ENCODE measurements at regions not wholly inside any gene's neighbourhood (a gene's known extent, or its start where the extent isn't known, plus 50 kb on each side); places are given as distances from the start of the nearest gene placed in this dataset.

- CTCF ChIA-PET (ENCODE audit: partially characterized antibody) = interaction anchor here (0.6 to 1.1 kb wide), 2 partner anchors 15 to 1049 kb away, joined by 3 to 4 read pairs; no protein-coding TSS in a partner anchor
- H3K23me2 ChIP-seq (ENCODE audit: low read depth, low read length) = no peaks in the 10 kb centered on the region
- no peak for FAIRE-seq
These were observed 161.2 kb upstream of the WDR11 start for GRCh38 chr10:120689777-120690529.

More at GRCh38 chr10:120689777-120690529, 161.2 kb upstream of the WDR11 start:
- Histone ChIP-seq H2BK15ac (ENCODE audit: low read length) (no peak overlapping the region), H3K27me3 (replicated peaks in 1 of 4; ENCODE audit: control insufficient read depth in 3 of 4, extremely low read depth in 1 of 4, insufficient read depth in 3 of 4, low read length in 3 of 4) (no peaks in the 10 kb centered on the region), H3K4ac (replicated peaks; ENCODE audit: insufficient read length, low read depth, low read length) (no peak overlapping the region), H4K91ac (replicated peaks; ENCODE audit: insufficient read length, low read length) (no peak overlapping the region), H3K79me1 (ENCODE audit: low read depth, low read length) (no peaks in the 10 kb centered on the region), H2AFZ (ENCODE audit: low read length) (no peak overlapping the region), H3K9me3 (ENCODE audit: insufficient read depth in 2 of 2, low read depth in 1 of 2, low read length in 1 of 2) (no peaks in the 10 kb centered on the region), H3K79me2 (ENCODE audit: control insufficient read depth in 1 of 2, insufficient read depth in 2 of 2, low read length in 2 of 2) (no peaks in the 10 kb centered on the region), H3K4me3 (ENCODE audit: extremely low read depth in 1 of 4, insufficient read depth in 2 of 4, low read depth in 3 of 4, low read length in 4 of 4) (no peak overlapping the region), H3K4me2 (ENCODE audit: insufficient read depth in 1 of 2, low read depth in 2 of 2, low read length in 2 of 2) (no peak overlapping the region), H3K14ac (ENCODE audit: insufficient read length) (no peak overlapping the region), H3K4me1 (replicated peaks in 1 of 4; ENCODE audit: control insufficient read depth in 3 of 4, insufficient read depth in 4 of 4, low read length in 3 of 4) (peaks cover 0 to 3% (median 0%) of the 10 kb centered on the region in 4 experiments; a peak in 1 of 7 replicates), H4K20me1 (replicated peaks in 1 of 2; ENCODE audit: control insufficient read depth in 1 of 2, insufficient read depth in 2 of 2, low read length in 2 of 2) (no peaks in the 10 kb centered on the region), H2BK20ac (ENCODE audit: low read length) (no peak overlapping the region), H4K8ac (ENCODE audit: extremely low read depth, insufficient read depth, low read length) (no peak overlapping the region), H3K9ac (replicated peaks in 1 of 4; ENCODE audit: extremely low read depth in 1 of 4, low read depth in 3 of 4, low read length in 3 of 4) (no peak overlapping the region), H2AK5ac (ENCODE audit: low read depth, low read length) (no peak overlapping the region), H2BK12ac (ENCODE audit: low read depth, low read length) (no peak overlapping the region), H2BK120ac (replicated peaks; ENCODE audit: low read depth, low read length) (no peak overlapping the region), H3K56ac (replicated peaks; ENCODE audit: insufficient read length, low read depth, low read length) (no peak overlapping the region), H2BK5ac (ENCODE audit: low read depth, low read length) (no peak overlapping the region), H3K27ac (ENCODE audit: low read depth, low read length) (no peak overlapping the region), H3K23ac (ENCODE audit: insufficient read length) (no peak overlapping the region), H4K5ac (ENCODE audit: insufficient read length, low read depth, low read length) (no peak overlapping the region), H3K18ac (ENCODE audit: extremely low read depth, low read length) (no peak overlapping the region), H3K36me3 (ENCODE audit: control insufficient read depth in 2 of 4, insufficient read depth in 4 of 4, low read length in 3 of 4) (no peaks in the 10 kb centered on the region)
- 79% methylated on average over 2 of the region's 2 CpGs; no CpG with 5 or more reads in 1 of the 2 experiments for whole genome bisulfite sequencing, 2 experiments (ENCODE audit: extremely low coverage in 1 of 2, insufficient coverage in 1 of 2, insufficient read length in 1 of 2, insufficient replicate concordance in 2 of 2, low coverage in 1 of 2, low lambda C conversion rate in 2 of 2, missing lambda C conversion rate in 1 of 2)
- no peak for DNase-seq (ENCODE audit: low read depth in 1 of 2, low spot score in 2 of 2)
- POLR2A ChIA-PET (ENCODE audit: partially characterized antibody) = no interaction called here
- TF ChIP-seq GABPA (IDR thresholded peaks at IDR 0.05; ENCODE audit: borderline replicate concordance, insufficient read depth, low read length) = no peak
- TF ChIP-seq SRF (IDR thresholded peaks at IDR 0.05; ENCODE audit: low read depth, low read length) = no peak
- TF ChIP-seq RNF2 (IDR thresholded peaks at IDR 0.05; ENCODE audit: borderline replicate concordance, low read depth, low read length, missing control alignments, poor library complexity, severe bottlenecking) = no peak
- TF ChIP-seq SP1 (IDR thresholded peaks at IDR 0.05; ENCODE audit: low read depth, low read length) = no peak

Measured in H1 (cell line).